Mesendoderm (in vitro differentiated cells): ENCODE measurements at regions not wholly inside any gene's neighbourhood (a gene's known extent, or its start where the extent isn't known, plus 50 kb on each side); places are given as distances from the start of the nearest gene placed in this dataset.

Source experiments
- DNase-seq: peaks from one replicate; pipeline ENCODE4 v3.0.0; 2013
- H2AK5ac ChIP-seq: 2 replicates; pipeline ENCODE4 v1.6.1; 2013; ENCODE audit warnings: low read length, inconsistent platforms
- H2BK120ac ChIP-seq: 2 replicates; pipeline ENCODE4 v1.6.1; 2013; ENCODE audit warnings: low read depth, mild to moderate bottlenecking, low read length, moderate library complexity, mixed read lengths
- H2BK15ac ChIP-seq: replicated peaks from 2 replicates; pipeline ENCODE4 v1.6.1; 2013; ENCODE audit warnings: low read depth, mild to moderate bottlenecking, moderate library complexity
- H2BK5ac ChIP-seq: 2 replicates; pipeline ENCODE4 v1.6.1; 2013; ENCODE audit warnings: low read length, inconsistent platforms
- H3K18ac ChIP-seq: 2 replicates; pipeline ENCODE4 v1.6.1; 2013; ENCODE audit warnings: mild to moderate bottlenecking, low read length, mixed read lengths
- H3K23ac ChIP-seq: one replicate; pipeline ENCODE4 v1.6.1; 2013; ENCODE audit warnings: low read length
- H3K27ac ChIP-seq: 2 replicates; pipeline ENCODE4 v1.5.1; 2013; ENCODE audit warnings: low read depth, mild to moderate bottlenecking, inconsistent platforms, low read length, moderate library complexity
- H3K27me3 ChIP-seq: 2 replicates; pipeline ENCODE4 v1.6.1; 2013; ENCODE audit warnings: low read length, control low read depth, mild to moderate bottlenecking, inconsistent platforms; ENCODE audit not compliant: insufficient read depth, poor library complexity
- H3K36me3 ChIP-seq: 2 replicates; pipeline ENCODE4 v1.6.1; 2013; ENCODE audit warnings: low read length, inconsistent platforms; ENCODE audit not compliant: control insufficient read depth, insufficient read depth
- H3K4ac ChIP-seq: one replicate; pipeline ENCODE4 v1.6.1; 2013; ENCODE audit warnings: low read depth, mild to moderate bottlenecking, low read length, moderate library complexity
- H3K4me1 ChIP-seq: 2 replicates; pipeline ENCODE4 v1.6.1; 2013; ENCODE audit warnings: low read depth, low read length, inconsistent platforms; ENCODE audit not compliant: control insufficient read depth
- H3K4me2 ChIP-seq: 2 replicates; pipeline ENCODE4 v1.6.1; 2013; ENCODE audit warnings: low read length
- H3K4me3 ChIP-seq: 2 replicates; pipeline ENCODE4 v1.5.1; 2013; ENCODE audit warnings: mild to moderate bottlenecking, low read length
- H3K56ac ChIP-seq: one replicate; pipeline ENCODE4 v1.6.1; 2013; ENCODE audit warnings: low read length
- H3K79me1 ChIP-seq: 2 replicates; pipeline ENCODE4 v1.6.1; 2013; ENCODE audit warnings: low read length, inconsistent platforms
- H3K79me2 ChIP-seq: 2 replicates; pipeline ENCODE4 v1.6.1; 2013; ENCODE audit warnings: mild to moderate bottlenecking, low read length; ENCODE audit not compliant: control insufficient read depth, insufficient read depth
- H3K9ac ChIP-seq: 2 replicates; pipeline ENCODE4 v1.6.1; 2013; ENCODE audit warnings: low read length, inconsistent platforms
- H4K5ac ChIP-seq: one replicate; pipeline ENCODE4 v1.6.1; 2013; ENCODE audit warnings: low read length
- H4K8ac ChIP-seq: one replicate; pipeline ENCODE4 v1.6.1; 2013; ENCODE audit warnings: low read depth, mild to moderate bottlenecking, control low read depth, low read length, moderate library complexity
- WGBS: extraction: QIAGEN DNeasy Blood & Tissue Kit; methylation state at CpG from one replicate; pipeline ENCODE4 v1.1.7; 2013; ENCODE audit warnings: low lambda C conversion rate, missing lambda C conversion rate; ENCODE audit not compliant: insufficient coverage; ENCODE audit errors: extremely low coverage; 5-methylcytosine and 5-hydroxymethylcytosine counted together

DNA sequence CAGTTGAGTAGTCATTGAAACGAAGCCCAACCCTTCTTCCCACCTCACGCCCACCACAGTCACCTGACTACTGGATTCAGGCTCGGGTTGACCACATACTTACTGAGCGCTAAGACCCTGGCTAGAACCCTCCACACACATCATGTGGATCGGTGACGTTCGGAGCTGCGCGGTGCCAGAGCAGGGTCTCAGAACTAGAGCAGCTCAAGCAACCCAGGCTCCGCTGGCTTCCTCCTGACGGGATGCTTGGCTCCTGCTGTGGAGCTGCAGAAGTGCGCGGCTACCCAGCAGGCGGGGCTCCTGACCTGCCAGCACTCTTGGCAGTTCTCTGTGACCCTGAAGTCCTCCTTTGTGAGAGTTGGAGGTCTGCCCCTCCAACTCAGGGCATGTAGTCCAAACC is 90.6 kb upstream of the MBOAT2 start:
- Histone ChIP-seq H3K27me3 (no peaks in the 10 kb centered on the region), H3K23ac (no peak overlapping the region), H3K4me2 (no peak overlapping the region), H3K4me1 (peaks cover 3% of the 10 kb centered on the region), H3K4ac (no peak overlapping the region), H3K79me2 (no peaks in the 10 kb centered on the region), H3K27ac (no peak overlapping the region), H3K36me3 (no peaks in the 10 kb centered on the region), H3K18ac (no peak overlapping the region), H4K8ac (no peak overlapping the region), H3K79me1 (no peaks in the 10 kb centered on the region), H3K56ac (no peak overlapping the region), H2BK120ac (no peak overlapping the region), H3K4me3 (no peak overlapping the region), H4K5ac (no peak overlapping the region), H3K9ac (no peak overlapping the region), H2AK5ac (no peak overlapping the region), H2BK5ac (no peak overlapping the region), H2BK15ac (no peak overlapping the region)
- no CpG with 5 or more reads among the region's 14 CpGs for WGBS
- DNase-seq = no peak

GRCh38 chr2:9093324-9093723 is 89.8 kb upstream of the MBOAT2 start:
- H3K27me3 ChIP-seq = no peaks in the 10 kb centered on the region
- WGBS = no CpG with 5 or more reads among the region's 3 CpGs
- H2BK120ac ChIP-seq = no peak overlapping the region
- H3K27ac ChIP-seq = no peak overlapping the region
- H2BK5ac ChIP-seq = no peak overlapping the region
- H4K5ac ChIP-seq = no peak overlapping the region
- no peak for DNase-seq
- H2AK5ac ChIP-seq = no peak overlapping the region
- no peak overlapping the region for H2BK15ac ChIP-seq
- no peaks in the 10 kb centered on the region for H3K79me1 ChIP-seq
- no peak overlapping the region for H3K9ac ChIP-seq
- H3K56ac ChIP-seq = no peak overlapping the region
- no peak overlapping the region for H3K4ac ChIP-seq
- H3K79me2 ChIP-seq = no peaks in the 10 kb centered on the region
- H3K18ac ChIP-seq = no peak overlapping the region
- H3K4me2 ChIP-seq = no peak overlapping the region
- H3K4me1 ChIP-seq = peaks cover 3% of the 10 kb centered on the region
- no peak overlapping the region for H3K4me3 ChIP-seq
- no peak overlapping the region for H3K23ac ChIP-seq
- no peak overlapping the region for H4K8ac ChIP-seq
- no peaks in the 10 kb centered on the region for H3K36me3 ChIP-seq

DNA sequence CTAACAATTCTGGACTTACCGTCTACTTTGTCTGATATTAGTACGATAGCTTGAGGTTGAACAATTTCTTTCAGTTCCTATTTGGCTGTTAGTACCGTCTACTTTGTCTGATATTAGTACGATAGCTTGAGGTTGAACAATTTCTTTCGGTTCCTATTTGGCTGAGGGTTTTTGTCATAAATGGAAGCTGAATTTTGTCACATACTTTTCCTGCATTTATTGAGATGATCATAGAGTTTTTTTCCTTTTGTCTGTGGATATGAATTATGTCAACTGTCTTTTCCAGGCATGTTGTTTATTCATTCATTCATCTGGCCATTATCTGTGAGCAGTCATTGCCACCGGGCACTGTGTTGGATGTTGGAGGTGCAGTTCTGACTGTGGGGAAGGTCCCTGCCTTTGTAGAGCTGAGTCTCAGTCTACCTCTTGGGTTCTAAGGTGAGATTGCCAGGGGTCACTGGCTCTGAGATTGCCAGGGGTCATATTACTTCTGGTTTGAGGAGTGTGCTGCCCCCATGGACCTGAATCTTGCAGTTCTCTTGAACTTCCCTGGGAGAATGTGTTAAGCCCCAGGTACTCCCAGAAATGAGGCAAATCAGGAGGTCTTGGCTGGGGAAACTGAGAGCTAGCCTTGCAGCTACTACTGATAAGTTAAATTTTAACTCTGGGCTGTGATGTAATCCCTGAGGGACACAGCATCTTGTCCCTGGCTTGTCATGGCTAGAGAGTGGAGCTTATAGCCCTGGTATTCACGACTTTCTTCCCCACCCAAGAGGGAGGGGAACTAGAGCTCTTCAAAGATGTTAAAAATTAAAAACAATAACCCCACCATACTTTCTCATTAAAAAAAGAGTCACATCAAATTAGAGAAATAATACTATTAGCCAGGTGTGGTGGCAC is 89.1 kb upstream of the MBOAT2 start:
- Histone ChIP-seq H2BK120ac (no peak overlapping the region), H2AK5ac (no peak overlapping the region), H2BK5ac (no peak overlapping the region), H3K36me3 (no peaks in the 10 kb centered on the region), H3K79me2 (no peaks in the 10 kb centered on the region), H4K5ac (no peak overlapping the region), H3K79me1 (no peaks in the 10 kb centered on the region), H3K27ac (no peak overlapping the region), H3K9ac (no peak overlapping the region), H3K56ac (no peak overlapping the region), H3K4me2 (no peak overlapping the region), H3K4me3 (no peak overlapping the region), H2BK15ac (no peak overlapping the region), H3K18ac (no peak overlapping the region), H4K8ac (no peak overlapping the region), H3K4ac (no peak overlapping the region), H3K27me3 (no peaks in the 10 kb centered on the region), H3K4me1 (peaks cover 3% of the 10 kb centered on the region), H3K23ac (no peak overlapping the region)
- no CpG with 5 or more reads among the region's 7 CpGs for WGBS
- DNase-seq = no peak

DNA sequence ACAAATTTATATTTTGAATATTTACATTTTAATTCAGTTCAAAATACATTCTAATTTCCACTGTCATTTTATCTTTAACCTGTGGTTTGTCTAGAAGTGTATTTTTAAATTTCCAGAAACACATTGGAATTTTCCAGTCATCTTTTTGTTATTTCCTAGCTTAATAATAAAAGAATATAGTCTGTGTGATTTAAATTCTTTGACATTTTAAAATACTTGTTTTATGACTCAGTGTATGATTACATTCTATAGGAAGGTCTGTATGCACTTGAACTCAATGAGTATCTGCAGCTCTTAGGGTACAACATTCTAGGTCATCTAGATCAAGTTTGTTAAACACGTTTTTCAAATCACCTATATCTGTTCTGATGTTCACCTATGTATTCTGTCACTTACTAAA is 88.3 kb upstream of the MBOAT2 start:
- Histone ChIP-seq H3K56ac (no peak overlapping the region), H2BK5ac (no peak overlapping the region), H4K8ac (no peak overlapping the region), H3K4ac (no peak overlapping the region), H3K27ac (no peak overlapping the region), H3K79me2 (no peaks in the 10 kb centered on the region), H3K23ac (no peak overlapping the region), H3K27me3 (no peaks in the 10 kb centered on the region), H4K5ac (no peak overlapping the region), H3K4me2 (no peak overlapping the region), H2AK5ac (no peak overlapping the region), H3K4me3 (no peak overlapping the region), H3K36me3 (no peaks in the 10 kb centered on the region), H2BK15ac (no peak overlapping the region), H3K79me1 (no peaks in the 10 kb centered on the region), H3K18ac (no peak overlapping the region), H2BK120ac (no peak overlapping the region), H3K9ac (no peak overlapping the region), H3K4me1 (peaks cover 3% of the 10 kb centered on the region)
- WGBS = no CpG with 5 or more reads among the region's 1 CpG
- no peak for DNase-seq

- Histone ChIP-seq H3K4me1 (no peaks in the 10 kb centered on the region), H3K79me1 (no peaks in the 10 kb centered on the region), H3K27ac (no peak overlapping the region), H2BK15ac (no peak overlapping the region), H2BK120ac (no peak overlapping the region), H3K4me2 (no peak overlapping the region), H3K36me3 (no peaks in the 10 kb centered on the region), H3K79me2 (no peaks in the 10 kb centered on the region), H4K5ac (no peak overlapping the region), H3K18ac (no peak overlapping the region), H3K9ac (no peak overlapping the region), H3K4me3 (no peak overlapping the region), H3K23ac (no peak overlapping the region), H2AK5ac (no peak overlapping the region), H3K4ac (no peak overlapping the region), H2BK5ac (no peak overlapping the region), H4K8ac (no peak overlapping the region), H3K56ac (no peak overlapping the region), H3K27me3 (no peaks in the 10 kb centered on the region)
- WGBS = no CpG with 5 or more reads among the region's 5 CpGs
- no peak for DNase-seq
Measured at GRCh38 chr2:9089831-9090230, 86.3 kb upstream of the MBOAT2 start.
